HepG2 (cell line): ENCODE measurements at regions not wholly inside any gene's neighbourhood (a gene's known extent, or its start where the extent isn't known, plus 50 kb on each side); places are given as distances from the start of the nearest gene placed in this dataset.
A peak's percentile ranks its signal among the peaks of the same experiment; 100 is the strongest.

ENCODE experiments used
- ATF7-NPFF ChIP-seq: sonication (generic); formaldehyde crosslinking; IDR thresholded peaks from 2 replicates; pipeline ENCODE4 v1.8.1; 2023; ENCODE audit warnings: mild to moderate bottlenecking, low read depth, missing genetic modification reagents, moderate library complexity
- CHD4 ChIP-seq: fragments of 200-600 bp; sonication (generic); IDR thresholded peaks from 2 replicates; pipeline ENCODE4 v1.7.0; 2017; ENCODE audit warnings: mild to moderate bottlenecking, low read length, borderline replicate concordance
- HOXA9 ChIP-seq: sonication (generic); formaldehyde crosslinking; IDR thresholded peaks from 2 replicates; pipeline ENCODE4 v1.8.1; 2022; ENCODE audit warnings: missing genetic modification reagents, mild to moderate bottlenecking, moderate library complexity, borderline replicate concordance
- KDM6A ChIP-seq: IDR thresholded peaks from 2 replicates; pipeline ENCODE4 v1.6.1; 2016; ENCODE audit warnings: low read depth
- MLX ChIP-seq: IDR thresholded peaks from 2 replicates; pipeline ENCODE4 v1.6.1; 2016
- NR1H2 ChIP-seq: sonication (generic); formaldehyde crosslinking; IDR thresholded peaks from 2 replicates; pipeline ENCODE4 v1.8.1; 2022; ENCODE audit warnings: low read depth, missing genetic modification reagents, borderline replicate concordance
- PAWR ChIP-seq: sonication (generic); formaldehyde crosslinking; IDR thresholded peaks from 2 replicates; pipeline ENCODE4 v1.4.0; 2020; ENCODE audit warnings: missing genetic modification reagents, mild to moderate bottlenecking, borderline replicate concordance
- PHF20 ChIP-seq: sonication (generic); formaldehyde crosslinking; IDR thresholded peaks from 2 replicates; pipeline ENCODE4 v1.5.0; 2020; ENCODE audit warnings: mild to moderate bottlenecking, missing genetic modification reagents
- SMAD1 ChIP-seq: sonication (generic); formaldehyde crosslinking; IDR thresholded peaks from 2 replicates; pipeline ENCODE4 v1.4.0; 2020; ENCODE audit warnings: missing genetic modification reagents, low read depth, mild to moderate bottlenecking, borderline replicate concordance
- USF2 ChIP-seq, 2 experiments: sonication (generic) in 1 of 2; formaldehyde crosslinking in 1 of 2; IDR thresholded peaks; 2 replicates each; pipeline versions ENCODE4 v1.5.1 to v1.6.1; 2011 to 2020; ENCODE audit warnings: borderline replicate concordance in 1 of 2, low read depth in 1 of 2, low read length in 1 of 2, mild to moderate bottlenecking in 1 of 2, missing genetic modification reagents in 1 of 2, moderate library complexity in 1 of 2
- ZBTB38 ChIP-seq: sonication (generic); formaldehyde crosslinking; IDR thresholded peaks from 2 replicates; pipeline ENCODE4 v1.5.1; 2020; ENCODE audit warnings: mild to moderate bottlenecking, missing genetic modification reagents
- ZNF414 ChIP-seq: sonication (generic); formaldehyde crosslinking; IDR thresholded peaks from 2 replicates; pipeline ENCODE4 v1.5.0; 2020; ENCODE audit warnings: missing genetic modification reagents
- ZNF510 ChIP-seq: sonication (generic); formaldehyde crosslinking; IDR thresholded peaks from 2 replicates; pipeline ENCODE4 v1.4.0; 2020; ENCODE audit warnings: low read depth, mild to moderate bottlenecking, missing genetic modification reagents
- ZNF543 ChIP-seq: sonication (generic); formaldehyde crosslinking; IDR thresholded peaks from 2 replicates; pipeline ENCODE4 v1.4.0; 2020; ENCODE audit warnings: mild to moderate bottlenecking, missing genetic modification reagents
- ZNF75D ChIP-seq: sonication (generic); formaldehyde crosslinking; IDR thresholded peaks from 2 replicates; pipeline ENCODE4 v1.8.1; 2023; ENCODE audit warnings: missing genetic modification reagents, mild to moderate bottlenecking, borderline replicate concordance
- ZNF766 ChIP-seq: sonication (generic); formaldehyde crosslinking; IDR thresholded peaks from 2 replicates; pipeline ENCODE4 v1.5.0; 2020; ENCODE audit warnings: missing genetic modification reagents, borderline replicate concordance
- ZNF772 ChIP-seq: sonication (generic); formaldehyde crosslinking; IDR thresholded peaks from 2 replicates; pipeline ENCODE4 v1.5.0; 2020; ENCODE audit warnings: mild to moderate bottlenecking, missing genetic modification reagents
- TF ChIP-seq, protein P1 (sequence below): sonication (generic); formaldehyde crosslinking; IDR thresholded peaks from 2 replicates; pipeline ENCODE4 v1.8.0; 2022; ENCODE audit warnings: missing genetic modification reagents, mild to moderate bottlenecking, moderate library complexity, borderline replicate concordance
- TF ChIP-seq, protein P2 (sequence below): IDR thresholded peaks from 2 replicates; pipeline ENCODE4 v1.6.1; 2016; ENCODE audit warnings: missing biosample characterization, missing genetic modification reagents, low read depth
- TF ChIP-seq, protein P3 (sequence below): sonication (generic); formaldehyde crosslinking; IDR thresholded peaks from 2 replicates; pipeline ENCODE4 v1.8.1; 2023; ENCODE audit warnings: missing genetic modification reagents, inconsistent platforms, borderline replicate concordance

DNA sequence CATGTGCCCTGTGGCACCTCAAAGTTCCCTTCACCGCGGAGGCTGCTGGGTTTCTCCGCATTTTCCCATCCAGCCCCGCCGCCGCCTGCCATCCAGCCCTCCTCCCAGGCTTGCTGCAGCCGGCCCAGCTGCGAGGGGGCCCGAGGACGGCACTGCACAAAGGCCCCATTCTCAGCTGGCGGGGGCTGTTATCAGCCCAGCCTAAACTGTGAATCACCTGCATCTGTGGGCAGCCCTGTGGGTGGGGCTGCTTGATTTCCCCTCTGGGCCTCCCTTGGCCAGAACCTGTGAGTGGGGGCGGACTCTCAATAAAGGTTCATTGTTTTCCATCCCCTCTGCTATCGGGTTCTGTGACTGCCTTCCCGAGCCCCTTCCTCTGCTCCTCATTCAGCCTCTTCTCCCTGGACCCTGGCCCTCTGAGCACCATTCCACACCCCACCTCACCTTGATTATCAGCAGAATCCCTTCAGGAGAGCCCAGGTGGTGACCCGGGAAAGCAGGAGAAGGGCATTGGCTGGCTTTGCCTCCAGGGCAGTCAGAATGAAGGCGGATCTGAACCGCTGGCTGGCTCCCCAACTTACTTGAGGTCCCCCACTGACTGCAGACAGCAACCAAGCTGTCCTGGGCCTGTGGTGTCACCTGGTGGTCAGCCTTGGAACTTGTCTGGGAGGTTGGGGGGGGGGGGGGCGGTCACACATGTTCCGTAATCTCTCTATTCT is 204.5 kb downstream of the ZFP36L2 start (continued):
- no peak for TF ChIP-seq ATF7-NPFF (CRISPR knock-in tag)
- TF ChIP-seq PHF20 (CRISPR knock-in tag): no peak
- TF ChIP-seq HOXA9: no peak
- TF ChIP-seq ZNF510 (CRISPR knock-in tag): no peak
- TF ChIP-seq, protein P1, sequence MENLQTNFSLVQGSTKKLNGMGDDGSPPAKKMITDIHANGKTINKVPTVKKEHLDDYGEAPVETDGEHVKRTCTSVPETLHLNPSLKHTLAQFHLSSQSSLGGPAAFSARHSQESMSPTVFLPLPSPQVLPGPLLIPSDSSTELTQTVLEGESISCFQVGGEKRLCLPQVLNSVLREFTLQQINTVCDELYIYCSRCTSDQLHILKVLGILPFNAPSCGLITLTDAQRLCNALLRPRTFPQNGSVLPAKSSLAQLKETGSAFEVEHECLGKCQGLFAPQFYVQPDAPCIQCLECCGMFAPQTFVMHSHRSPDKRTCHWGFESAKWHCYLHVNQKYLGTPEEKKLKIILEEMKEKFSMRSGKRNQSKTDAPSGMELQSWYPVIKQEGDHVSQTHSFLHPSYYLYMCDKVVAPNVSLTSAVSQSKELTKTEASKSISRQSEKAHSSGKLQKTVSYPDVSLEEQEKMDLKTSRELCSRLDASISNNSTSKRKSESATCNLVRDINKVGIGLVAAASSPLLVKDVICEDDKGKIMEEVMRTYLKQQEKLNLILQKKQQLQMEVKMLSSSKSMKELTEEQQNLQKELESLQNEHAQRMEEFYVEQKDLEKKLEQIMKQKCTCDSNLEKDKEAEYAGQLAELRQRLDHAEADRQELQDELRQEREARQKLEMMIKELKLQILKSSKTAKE (CRISPR knock-in tag): no peak
- TF ChIP-seq CHD4: peak; percentile 88; the same call in 1 of the 2 replicates
- TF ChIP-seq MLX: no peak
- TF ChIP-seq, protein P2, sequence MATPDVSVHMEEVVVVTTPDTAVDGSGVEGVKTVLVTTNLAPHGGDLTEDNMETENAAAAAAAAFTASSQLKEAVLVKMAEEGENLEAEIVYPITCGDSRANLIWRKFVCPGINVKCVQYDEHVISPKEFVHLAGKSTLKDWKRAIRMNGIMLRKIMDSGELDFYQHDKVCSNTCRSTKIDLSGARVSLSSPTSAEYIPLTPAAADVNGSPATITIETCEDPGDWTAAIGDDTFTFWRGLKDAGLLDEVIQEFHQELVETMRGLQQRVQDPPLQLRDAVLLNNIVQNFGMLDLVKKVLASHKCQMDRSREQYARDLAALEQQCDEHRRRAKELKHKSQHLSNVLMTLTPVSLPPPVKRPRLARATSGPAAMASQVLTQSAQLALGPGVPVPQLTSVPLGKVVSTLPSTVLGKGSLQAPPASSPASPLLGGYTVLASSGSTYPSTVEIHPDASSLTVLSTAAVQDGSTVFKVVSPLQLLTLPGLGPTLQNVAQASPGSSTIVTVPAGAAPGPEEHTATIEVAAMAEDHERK: no peak
- TF ChIP-seq PAWR: no peak
- TF ChIP-seq ZNF414: no peak
- TF ChIP-seq ZBTB38 (CRISPR knock-in tag): peak; percentile 55; the same call in 1 of the 2 replicates
- TF ChIP-seq KDM6A: no peak
- TF ChIP-seq NR1H2: no peak
- no peak for TF ChIP-seq USF2 (IDR thresholded peaks at IDR 0.05; ENCODE audit: low read depth, low read length)
- TF ChIP-seq USF2 (CRISPR knock-in tag; IDR thresholded peaks at IDR 0.05; ENCODE audit: borderline replicate concordance): no peak
- no peak for TF ChIP-seq ZNF75D (CRISPR knock-in tag)
- no peak for TF ChIP-seq SMAD1 (CRISPR knock-in tag)
- TF ChIP-seq ZNF543 (CRISPR knock-in tag): no peak
- TF ChIP-seq, protein P3, sequence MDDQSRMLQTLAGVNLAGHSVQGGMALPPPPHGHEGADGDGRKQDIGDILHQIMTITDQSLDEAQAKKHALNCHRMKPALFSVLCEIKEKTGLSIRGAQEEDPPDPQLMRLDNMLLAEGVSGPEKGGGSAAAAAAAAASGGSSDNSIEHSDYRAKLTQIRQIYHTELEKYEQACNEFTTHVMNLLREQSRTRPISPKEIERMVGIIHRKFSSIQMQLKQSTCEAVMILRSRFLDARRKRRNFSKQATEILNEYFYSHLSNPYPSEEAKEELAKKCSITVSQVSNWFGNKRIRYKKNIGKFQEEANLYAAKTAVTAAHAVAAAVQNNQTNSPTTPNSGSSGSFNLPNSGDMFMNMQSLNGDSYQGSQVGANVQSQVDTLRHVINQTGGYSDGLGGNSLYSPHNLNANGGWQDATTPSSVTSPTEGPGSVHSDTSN (CRISPR knock-in tag): no peak
- no peak for TF ChIP-seq ZNF766
- 0 out of 2 replicates have a peak, but pooled peaks have one; percentile 29 for TF ChIP-seq ZNF772 (CRISPR knock-in tag)
